ENCODE measurements at regions not wholly inside any gene's neighbourhood (a gene's known extent, or its start where the extent isn't known, plus 50 kb on each side); places are given as distances from the start of the nearest gene placed in this dataset.

DNA sequence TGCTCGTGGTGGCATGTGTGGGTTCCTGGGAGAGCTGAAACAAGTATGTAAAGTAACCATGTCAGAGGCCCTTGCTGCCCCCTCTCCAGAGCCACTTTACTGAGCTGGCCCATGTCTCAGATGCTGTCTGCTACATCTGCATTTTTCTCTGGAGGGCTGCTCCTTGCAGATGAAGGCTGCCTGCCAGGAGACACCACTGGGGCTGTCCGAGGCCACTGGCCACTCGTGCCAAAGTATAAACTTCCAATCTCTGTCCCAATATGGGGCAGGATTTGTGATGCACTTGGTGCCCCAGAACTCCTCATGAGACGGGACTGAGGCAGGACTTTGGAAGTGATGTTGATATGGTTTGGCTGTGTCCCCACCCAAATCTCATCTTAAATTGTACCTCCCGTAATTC is 478.4 kb upstream of the B3GAT1 start:
- TF ChIP-seq, protein P1, sequence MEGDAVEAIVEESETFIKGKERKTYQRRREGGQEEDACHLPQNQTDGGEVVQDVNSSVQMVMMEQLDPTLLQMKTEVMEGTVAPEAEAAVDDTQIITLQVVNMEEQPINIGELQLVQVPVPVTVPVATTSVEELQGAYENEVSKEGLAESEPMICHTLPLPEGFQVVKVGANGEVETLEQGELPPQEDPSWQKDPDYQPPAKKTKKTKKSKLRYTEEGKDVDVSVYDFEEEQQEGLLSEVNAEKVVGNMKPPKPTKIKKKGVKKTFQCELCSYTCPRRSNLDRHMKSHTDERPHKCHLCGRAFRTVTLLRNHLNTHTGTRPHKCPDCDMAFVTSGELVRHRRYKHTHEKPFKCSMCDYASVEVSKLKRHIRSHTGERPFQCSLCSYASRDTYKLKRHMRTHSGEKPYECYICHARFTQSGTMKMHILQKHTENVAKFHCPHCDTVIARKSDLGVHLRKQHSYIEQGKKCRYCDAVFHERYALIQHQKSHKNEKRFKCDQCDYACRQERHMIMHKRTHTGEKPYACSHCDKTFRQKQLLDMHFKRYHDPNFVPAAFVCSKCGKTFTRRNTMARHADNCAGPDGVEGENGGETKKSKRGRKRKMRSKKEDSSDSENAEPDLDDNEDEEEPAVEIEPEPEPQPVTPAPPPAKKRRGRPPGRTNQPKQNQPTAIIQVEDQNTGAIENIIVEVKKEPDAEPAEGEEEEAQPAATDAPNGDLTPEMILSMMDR (IDR thresholded peaks at IDR 0.05 in 4 of 5, conservative IDR thresholded peaks at IDR 0.05 in 1 of 5) = no peak
- no peak for TF ChIP-seq POLR2A (IDR thresholded peaks at IDR 0.05)
